Liver (tissue), 8 donors: ENCODE measurements at regions not wholly inside any gene's neighbourhood (a gene's known extent, or its start where the extent isn't known, plus 50 kb on each side); places are given as distances from the start of the nearest gene placed in this dataset.

Source experiments
- DNase-seq: peaks from one replicate; pipeline ENCODE4 v3.0.0-alpha.2; 2017; ENCODE audit warnings: low spot score
- H3K27ac ChIP-seq, 2 donors: one replicate each; pipeline ENCODE4 v1.7.0; 2013; ENCODE audit warnings: inconsistent platforms in 2 of 2, low read length in 2 of 2, control low read depth in 1 of 2, low read depth in 1 of 2, mild to moderate bottlenecking in 1 of 2
- H3K27me3 ChIP-seq, 4 donors: one replicate each; pipeline versions ENCODE4 v1.6.1 to v1.7.0; 2013; ENCODE audit warnings: low read length in 3 of 4, inconsistent platforms in 1 of 4, mild to moderate bottlenecking in 1 of 4, moderate library complexity in 1 of 4; ENCODE audit not compliant: control insufficient read depth in 4 of 4, insufficient read depth in 4 of 4
- H3K36me3 ChIP-seq, 4 donors: one replicate each; pipeline versions ENCODE4 v1.6.1 to v1.7.0; 2013; ENCODE audit warnings: low read length in 3 of 4, mild to moderate bottlenecking in 3 of 4, low read depth in 1 of 4, moderate library complexity in 1 of 4; ENCODE audit not compliant: control insufficient read depth in 4 of 4, insufficient read depth in 3 of 4
- H3K4me1 ChIP-seq, 4 donors: one replicate each; pipeline versions ENCODE4 v1.6.1 to v1.7.0; 2013; ENCODE audit warnings: low read length in 3 of 4, mild to moderate bottlenecking in 3 of 4, moderate library complexity in 1 of 4; ENCODE audit not compliant: control insufficient read depth in 4 of 4, insufficient read depth in 4 of 4
- H3K4me3 ChIP-seq, 3 donors: one replicate each; pipeline versions ENCODE4 v1.6.1 to v1.7.0; 2013; ENCODE audit warnings: low read length in 3 of 3, control low read depth in 1 of 3, low read depth in 1 of 3, mild to moderate bottlenecking in 1 of 3
- H3K9ac ChIP-seq, 2 donors: one replicate each; pipeline ENCODE4 v1.7.0; 2013; ENCODE audit warnings: low read length in 2 of 2, mild to moderate bottlenecking in 2 of 2, moderate library complexity in 2 of 2, control low read depth in 1 of 2, low read depth in 1 of 2
- H3K9me3 ChIP-seq, 4 donors: one replicate each; pipeline versions ENCODE4 v1.6.1 to v1.7.0; 2013; ENCODE audit warnings: low read length in 3 of 4; ENCODE audit not compliant: control insufficient read depth in 4 of 4
- CTCF ChIP-seq: fragments of 150-350 bp; IDR thresholded peaks from 2 replicates; pipeline ENCODE4 v1.5.1; 2017; ENCODE audit warnings: improper control_type of control experiment, low read depth, low read length; ENCODE audit not compliant: missing input control
- EGR1 ChIP-seq, 2 donors: IDR thresholded peaks; 2 replicates each; pipeline ENCODE4 v1.6.1; 2016 to 2018; ENCODE audit warnings: antibody characterized with exemption in 2 of 2, low read depth in 2 of 2
- FOXA1 ChIP-seq: IDR thresholded peaks from 2 replicates; pipeline ENCODE4 v1.6.1; 2016; ENCODE audit warnings: antibody characterized with exemption
- FOXA2 ChIP-seq: IDR thresholded peaks from 2 replicates; pipeline ENCODE4 v1.6.1; 2016; ENCODE audit warnings: antibody characterized with exemption
- GABPA ChIP-seq, 2 donors: IDR thresholded peaks in 1 of 2; conservative IDR thresholded peaks in 1 of 2; 2 replicates each; pipeline ENCODE4 v1.6.1; 2016; ENCODE audit warnings: antibody characterized with exemption in 2 of 2, mild to moderate bottlenecking in 1 of 2, moderate library complexity in 1 of 2
- HNF4A ChIP-seq, 2 donors: conservative IDR thresholded peaks; 2 replicates each; pipeline ENCODE4 v1.6.1; 2016; ENCODE audit warnings: antibody characterized with exemption in 2 of 2, mild to moderate bottlenecking in 2 of 2
- HNF4G ChIP-seq: IDR thresholded peaks from 2 replicates; pipeline ENCODE4 v1.6.1; 2016; ENCODE audit warnings: antibody characterized with exemption
- JUND ChIP-seq, 2 donors: IDR thresholded peaks; 2 replicates each; pipeline ENCODE4 v1.6.1; 2016; ENCODE audit warnings: antibody characterized with exemption in 2 of 2
- NR2F2 ChIP-seq: IDR thresholded peaks from 2 replicates; pipeline ENCODE4 v1.6.1; 2016; ENCODE audit warnings: antibody characterized with exemption
- RAD21 ChIP-seq, 2 donors: IDR thresholded peaks; 2 replicates each; pipeline ENCODE4 v1.6.1; 2016; ENCODE audit warnings: antibody characterized with exemption in 2 of 2, mild to moderate bottlenecking in 2 of 2
- REST ChIP-seq: IDR thresholded peaks from 2 replicates; pipeline ENCODE4 v1.6.1; 2016; ENCODE audit warnings: antibody characterized with exemption, mild to moderate bottlenecking
- RXRA ChIP-seq, 2 donors: IDR thresholded peaks; 2 replicates each; pipeline ENCODE4 v1.6.1; 2017 to 2018; ENCODE audit warnings: antibody characterized with exemption in 2 of 2, mild to moderate bottlenecking in 1 of 2
- SP1 ChIP-seq: IDR thresholded peaks from 2 replicates; pipeline ENCODE4 v1.6.1; 2018; ENCODE audit warnings: antibody characterized with exemption, mild to moderate bottlenecking
- ZBTB33 ChIP-seq: IDR thresholded peaks from 2 replicates; pipeline ENCODE4 v1.6.1; 2016; ENCODE audit warnings: antibody characterized with exemption
- WGBS: extraction: QIAGEN DNeasy Blood & Tissue Kit; methylation state at CpG from one replicate; pipeline ENCODE4 v1.1.7; 2013; 5-methylcytosine and 5-hydroxymethylcytosine counted together
- donor health status: healthy.
- donor health status: healthy.
- donor health status: healthy.
- donor health status: healthy.
- donor health status: healthy.

- no peak for TF ChIP-seq REST
- TF ChIP-seq RXRA (IDR thresholded peaks at IDR 0.05): peak; percentile 11 to 21
- TF ChIP-seq EGR1 (IDR thresholded peaks at IDR 0.05; ENCODE audit: low read depth in 2 of 2): no peak
- no peak for TF ChIP-seq NR2F2
Observed at GRCh38 chr3:159166899-159167586, 365.2 kb downstream of the MFSD1 start (continued).

GRCh38 chr3:159168788-159169187, 366.9 kb downstream of the MFSD1 start:
- Histone ChIP-seq H3K27ac (no peak overlapping the region), H3K9me3 (no peaks in the 10 kb centered on the region), H3K4me1 (peaks cover 2 to 15% (median 13%) of the 10 kb centered on the region in 4 donors), H3K27me3 (no peaks in the 10 kb centered on the region), H3K9ac (no peak overlapping the region), H3K36me3 (no peaks in the 10 kb centered on the region), H3K4me3 (no peak overlapping the region)
- WGBS: 90% methylated on average over 1 of the region's 1 CpG
- DNase-seq: no peak
- TF ChIP-seq NR2F2: no peak
- TF ChIP-seq GABPA (IDR thresholded peaks at IDR 0.05 in 1 of 2, conservative IDR thresholded peaks at IDR 0.05 in 1 of 2): no peak
- no peak for TF ChIP-seq HNF4G
- TF ChIP-seq RXRA (IDR thresholded peaks at IDR 0.05): no peak
- TF ChIP-seq FOXA2: no peak
- no peak for TF ChIP-seq CTCF
- TF ChIP-seq ZBTB33: no peak
- no peak for TF ChIP-seq JUND (IDR thresholded peaks at IDR 0.05)
- TF ChIP-seq HNF4A (conservative IDR thresholded peaks at IDR 0.05): no peak
- no peak for TF ChIP-seq RAD21 (IDR thresholded peaks at IDR 0.05)

GRCh38 chr3:159169828-159170227, 368.0 kb downstream of the MFSD1 start:
- Histone ChIP-seq H3K9ac (no peak overlapping the region), H3K9me3 (no peaks in the 10 kb centered on the region), H3K27me3 (no peaks in the 10 kb centered on the region), H3K4me3 (no peak overlapping the region), H3K4me1 (peaks cover 2 to 15% (median 13%) of the 10 kb centered on the region in 4 donors), H3K27ac (no peak overlapping the region), H3K36me3 (no peaks in the 10 kb centered on the region)
- no peak for TF ChIP-seq HNF4G
- no peak for TF ChIP-seq HNF4A (conservative IDR thresholded peaks at IDR 0.05)
- TF ChIP-seq SP1: no peak
- TF ChIP-seq REST: no peak
- TF ChIP-seq GABPA (IDR thresholded peaks at IDR 0.05 in 1 of 2, conservative IDR thresholded peaks at IDR 0.05 in 1 of 2): no peak
- TF ChIP-seq RAD21 (IDR thresholded peaks at IDR 0.05): no peak
- TF ChIP-seq FOXA1: no peak
- no peak for DNase-seq
